GM12878 (cell line): ENCODE measurements at regions not wholly inside any gene's neighbourhood (a gene's known extent, or its start where the extent isn't known, plus 50 kb on each side); places are given as distances from the start of the nearest gene placed in this dataset.

ENCODE experiments used
- ATAC-seq: fragments of 200-7000 bp; cut with Tn5 transposase; 3 replicates; pipeline ENCODE4 v1.9.1; 2020; ENCODE audit warnings: mild to moderate bottlenecking, moderate library complexity
- BruUV-seq: library from RNA; stranded (reverse); fragments of 400-500 nt; replicated peaks from 2 replicates; lab custom pipeline; 2021; lab: Mats Ljungman, UMichigan
- CTCF ChIA-PET: fragments of 300-600 bp; sonication (Branson Sonifier 250); formaldehyde crosslinking; extraction: SDS; loops from one replicate; lab custom pipeline; 2021; ENCODE audit warnings: inconsistent platforms; lab: Yijun Ruan, JAX
- POLR2A ChIA-PET: fragments of 350-600 bp; formaldehyde crosslinking; extraction: SDS; loops from one replicate; lab custom pipeline; 2021; ENCODE audit warnings: inconsistent platforms; lab: Charles Lee
- RAD21 ChIA-PET: fragments of 300-600 bp; sonication (Branson Sonifier 250); formaldehyde crosslinking; loops from one replicate; lab custom pipeline; 2023; ENCODE audit warnings: antibody characterized with exemption; ENCODE audit not compliant: unreplicated experiment; lab: Charles Lee
- SMC1A ChIA-PET: fragments of 300-600 bp; sonication (Branson Sonifier 250); formaldehyde crosslinking; loops from one replicate; lab custom pipeline; 2023; ENCODE audit not compliant: unreplicated experiment, uncharacterized antibody; lab: Charles Lee
- DNase-seq: peaks from one replicate; pipeline ENCODE4 v3.0.0-alpha.2; 2011; ENCODE audit warnings: low read depth, low spot score
- FAIRE-seq: peaks from 3 replicates; lab custom pipeline; 2011; peaks lifted over from hg19 to GRCh38; lab: Jason Lieb, UNC
- H2AFZ ChIP-seq: 2 replicates; pipeline ENCODE4 v1.6.0; 2011; ENCODE audit warnings: low read depth, low read length, control low read depth; ENCODE audit not compliant: control insufficient read depth
- H3K27ac ChIP-seq: 2 replicates; pipeline ENCODE4 v1.5.1; 2011; ENCODE audit warnings: control low read depth; ENCODE audit not compliant: control insufficient read depth, insufficient read depth
- H3K27me3 ChIP-seq, 2 experiments: replicated peaks in 1 of 2; 2 replicates each; pipeline versions ENCODE4 v1.6.0 to v1.6.1; 2011; ENCODE audit warnings: low read length in 1 of 2; ENCODE audit not compliant: control insufficient read depth in 2 of 2, insufficient read depth in 2 of 2
- H3K36me3 ChIP-seq, 2 experiments: 2 replicates each; pipeline ENCODE4 v1.5.1; 2011; ENCODE audit warnings: low read length in 1 of 2; ENCODE audit not compliant: control insufficient read depth in 2 of 2, insufficient read depth in 2 of 2
- H3K4me1 ChIP-seq: 2 replicates; pipeline ENCODE4 v1.6.1; 2011; ENCODE audit warnings: mild to moderate bottlenecking, low read length, moderate library complexity, mixed read lengths; ENCODE audit not compliant: control insufficient read depth, insufficient read depth
- H3K4me2 ChIP-seq: 2 replicates; pipeline ENCODE4 v1.6.0; 2011; ENCODE audit warnings: control low read depth; ENCODE audit not compliant: control insufficient read depth, insufficient read depth
- H3K4me3 ChIP-seq: fragments of 200-600 bp; sonication (generic); 2 replicates; pipeline ENCODE4 v1.5.1; 2016
- H3K79me2 ChIP-seq: 2 replicates; pipeline ENCODE4 v1.6.0; 2011; ENCODE audit warnings: low read length; ENCODE audit not compliant: control insufficient read depth, insufficient read depth
- H3K9ac ChIP-seq: 2 replicates; pipeline ENCODE4 v1.8.0; 2011; ENCODE audit warnings: low read length, control low read depth, mixed read lengths; ENCODE audit not compliant: control insufficient read depth, insufficient read depth
- H3K9me3 ChIP-seq: replicated peaks from 3 replicates; pipeline ENCODE4 v1.5.1; 2011; ENCODE audit warnings: mild to moderate bottlenecking, low read length; ENCODE audit not compliant: control insufficient read depth, insufficient read depth
- H4K20me1 ChIP-seq: 2 replicates; pipeline ENCODE4 v1.6.0; 2011; ENCODE audit not compliant: control insufficient read depth, insufficient read depth
- ATF2 ChIP-seq: IDR thresholded peaks from 2 replicates; pipeline ENCODE4 v1.6.1; 2012; ENCODE audit warnings: low read length, inconsistent platforms
- BHLHE40 ChIP-seq, 2 experiments: fragments of 450-650 bp in 1 of 2; IDR thresholded peaks; 2 replicates each; pipeline ENCODE4 v1.6.1; 2011 to 2017; ENCODE audit warnings: low read depth in 2 of 2, borderline replicate concordance in 1 of 2, improper control_type of control experiment in 1 of 2, low read length in 1 of 2, mild to moderate bottlenecking in 1 of 2
- DPF2 ChIP-seq: fragments of 450-650 bp; IDR thresholded peaks from 2 replicates; pipeline ENCODE4 v1.6.1; 2017; ENCODE audit warnings: mild to moderate bottlenecking
- JUND ChIP-seq: IDR thresholded peaks from 2 replicates; pipeline ENCODE4 v1.6.1; 2012; ENCODE audit warnings: low read depth, mild to moderate bottlenecking, low read length, improper control_type of control experiment, moderate library complexity
- MEF2A ChIP-seq: IDR thresholded peaks from 2 replicates; pipeline ENCODE4 v1.6.1; 2011; ENCODE audit warnings: low read depth, mild to moderate bottlenecking, low read length, moderate library complexity; ENCODE audit not compliant: insufficient read depth
- NFIC ChIP-seq: IDR thresholded peaks from 2 replicates; pipeline ENCODE4 v1.6.1; 2012; ENCODE audit warnings: low read depth, mild to moderate bottlenecking, inconsistent platforms, low read length, moderate library complexity
- NFYB ChIP-seq: IDR thresholded peaks from 2 replicates; pipeline ENCODE4 v1.6.1; 2011; ENCODE audit warnings: low read depth, mild to moderate bottlenecking, low read length, improper control_type of control experiment, moderate library complexity; ENCODE audit not compliant: insufficient read depth
- POLR2AphosphoS5 ChIP-seq: IDR thresholded peaks from 2 replicates; pipeline ENCODE4 v1.6.1; 2011; ENCODE audit warnings: mild to moderate bottlenecking, low read length, inconsistent platforms
- PRDM15 ChIP-seq: fragments of 450-650 bp; formaldehyde crosslinking; IDR thresholded peaks from 2 replicates; pipeline ENCODE4 v1.4.0; 2020; ENCODE audit warnings: mild to moderate bottlenecking, moderate library complexity
- RBBP5 ChIP-seq: fragments of 200-600 bp; sonication (generic); conservative IDR thresholded peaks from 2 replicates; pipeline ENCODE4 v1.6.1; 2016
- RUNX3 ChIP-seq: IDR thresholded peaks from 2 replicates; pipeline ENCODE4 v1.6.1; 2012; ENCODE audit warnings: low read length, inconsistent platforms
- SPI1 ChIP-seq: IDR thresholded peaks from 2 replicates; pipeline ENCODE4 v1.6.1; 2011; ENCODE audit warnings: low read depth, mild to moderate bottlenecking, low read length, moderate library complexity, borderline replicate concordance; ENCODE audit not compliant: insufficient read depth
- SRF ChIP-seq, 2 experiments: IDR thresholded peaks; 2 replicates each; pipeline ENCODE4 v1.6.1; 2011; ENCODE audit warnings: low read depth in 2 of 2, low read length in 2 of 2, mild to moderate bottlenecking in 1 of 2, moderate library complexity in 1 of 2
- TCF12 ChIP-seq: IDR thresholded peaks from 2 replicates; pipeline ENCODE4 v1.6.1; 2011; ENCODE audit warnings: low read depth, mild to moderate bottlenecking, low read length
- TCF3 ChIP-seq: IDR thresholded peaks from 2 replicates; pipeline ENCODE4 v1.6.1; 2012; ENCODE audit warnings: low read depth, mild to moderate bottlenecking, low read length, borderline replicate concordance; ENCODE audit not compliant: insufficient read depth
- in situ Hi-C: fragments of 300-500 bp; cut with MboI; formaldehyde crosslinking; loops from 9 replicates; pipeline ENCODE4 v1.14.3; 2018; ENCODE audit warnings: mixed read lengths
- intact Hi-C: fragments of 100-400 bp; cut with micrococcal nuclease; formaldehyde crosslinking; loops from one replicate; pipeline ENCODE4 v1.14.2; 2022; ENCODE audit not compliant: unreplicated experiment

- H3K9ac ChIP-seq = no peak overlapping the region
- peak; percentile 88 for ATAC-seq
- TF ChIP-seq JUND (no peak), MEF2A (0 out of 2 replicates have a peak, but pooled peaks have one; percentile 43), TCF12 (peak; percentile 58; the same call in 1 of the 2 replicates), PRDM15 (CRISPR knock-in tag) (no peak), DPF2 (0 out of 2 replicates have a peak, but pooled peaks have one; percentile 18), NFIC (peak; percentile 24; the same call in 1 of the 2 replicates), SPI1 (peak; percentile 89), POLR2AphosphoS5 (no peak), NFYB (peak; percentile 48; the same call in 1 of the 2 replicates), BHLHE40 (IDR thresholded peaks at IDR 0.05; ENCODE audit: borderline replicate concordance in 1 of 2, low read depth in 2 of 2, low read length in 1 of 2) (0 out of 4 replicates have a peak, but pooled peaks of 1 of the 2 experiments have one; percentile 4), TCF3 (0 out of 2 replicates have a peak, but pooled peaks have one; percentile 27), ATF2 (peak; percentile 30; the same call in 1 of the 2 replicates), RBBP5 (no peak), SRF (IDR thresholded peaks at IDR 0.05; ENCODE audit: low read depth in 2 of 2, low read length in 2 of 2) (peak; percentile 77 to 98), RUNX3 (peak; percentile 52)
- ChIA-PET CTCF (interaction anchor here (0.6 to 1.8 kb wide), 3 partner anchors 12 to 705 kb away, joined by 3 to 6 read pairs (median 4); no protein-coding TSS in a partner anchor), POLR2A (no interaction called here), RAD21 (interaction anchor here (2.8 kb wide), 1 partner anchor 14 kb away, joined by 9 read pairs; no protein-coding TSS in a partner anchor), SMC1A (interaction anchor here (0.6 to 2.2 kb wide), 7 partner anchors 10 to 409 kb away, joined by 3 to 8 read pairs (median 5); no protein-coding TSS in a partner anchor)
- DNase-seq = peak; percentile 7
- no peaks in the 10 kb centered on the region for H3K9me3 ChIP-seq
- H4K20me1 ChIP-seq = no peaks in the 10 kb centered on the region
- H3K79me2 ChIP-seq = no peaks in the 10 kb centered on the region
- no peak overlapping the region for H3K27ac ChIP-seq
- no peaks in the 10 kb centered on the region for H3K27me3 ChIP-seq
- H2AFZ ChIP-seq = no peak overlapping the region
- no peak for FAIRE-seq
- intact Hi-C loops = no loop called here
- no peak overlapping the region for H3K4me3 ChIP-seq
- no peak overlapping the region for H3K4me2 ChIP-seq
- no TSS peak for BruUV-seq
- in situ Hi-C loops = no loop called here
- no peaks in the 10 kb centered on the region for H3K36me3 ChIP-seq
- 0 out of 2 replicates have a peak, but pooled peaks cover 4% of the 10 kb centered on the region for H3K4me1 ChIP-seq
Observed at GRCh38 chr14:39680777-39681176, 248.5 kb upstream of the FBXO33 start.
